Trophoblast cell (in vitro differentiated cells and primary cell): ENCODE measurements at regions not wholly inside any gene's neighbourhood (a gene's known extent, or its start where the extent isn't known, plus 50 kb on each side); places are given as distances from the start of the nearest gene placed in this dataset.
A peak's percentile ranks its signal among the peaks of the same experiment; 100 is the strongest.

Source experiments
- DNase-seq, 2 donors: peaks; one replicate each; pipeline ENCODE4 v3.0.0-alpha.2; 2016
- H2AFZ ChIP-seq: 2 replicates; pipeline ENCODE4 v1.6.1; 2013; ENCODE audit warnings: low read length, moderate library complexity, mild to moderate bottlenecking; ENCODE audit not compliant: insufficient read depth, poor library complexity
- H2AK5ac ChIP-seq: 2 replicates; pipeline ENCODE4 v1.6.1; 2013; ENCODE audit warnings: mild to moderate bottlenecking, low read length
- H2BK120ac ChIP-seq: 2 replicates; pipeline ENCODE4 v1.6.1; 2013; ENCODE audit warnings: low read length, mild to moderate bottlenecking, moderate library complexity; ENCODE audit not compliant: insufficient read depth, poor library complexity
- H2BK12ac ChIP-seq: 2 replicates; pipeline ENCODE4 v1.6.1; 2013; ENCODE audit warnings: mild to moderate bottlenecking, low read length, moderate library complexity
- H2BK5ac ChIP-seq: 2 replicates; pipeline ENCODE4 v1.6.1; 2013; ENCODE audit warnings: low read length, low read depth, moderate library complexity, mild to moderate bottlenecking; ENCODE audit not compliant: poor library complexity
- H3K14ac ChIP-seq: 2 replicates; pipeline ENCODE4 v1.6.1; 2013; ENCODE audit warnings: mild to moderate bottlenecking, low read length
- H3K18ac ChIP-seq: 2 replicates; pipeline ENCODE4 v1.6.1; 2013; ENCODE audit warnings: mild to moderate bottlenecking, low read length
- H3K23ac ChIP-seq: 2 replicates; pipeline ENCODE4 v1.6.1; 2013; ENCODE audit warnings: low read length
- H3K27ac ChIP-seq: 2 replicates; pipeline ENCODE4 v1.5.1; 2013; ENCODE audit warnings: low read depth, mild to moderate bottlenecking, inconsistent platforms, low read length, moderate library complexity
- H3K27me3 ChIP-seq: 2 replicates; pipeline ENCODE4 v1.6.1; 2013; ENCODE audit warnings: inconsistent platforms, mild to moderate bottlenecking, low read length, moderate library complexity; ENCODE audit not compliant: insufficient read depth
- H3K36me3 ChIP-seq, 2 experiments: 1 replicate in 1 of 2; 2 replicates in 1 of 2; pipeline ENCODE4 v1.6.1; 2013; ENCODE audit warnings: low read length in 2 of 2, mild to moderate bottlenecking in 2 of 2, moderate library complexity in 1 of 2; ENCODE audit not compliant: insufficient read depth in 2 of 2, control insufficient read depth in 1 of 2
- H3K4ac ChIP-seq: 2 replicates; pipeline ENCODE4 v1.6.1; 2013; ENCODE audit warnings: low read depth, mild to moderate bottlenecking, low read length, moderate library complexity
- H3K4me1 ChIP-seq, 2 experiments: 1 replicate in 1 of 2; 2 replicates in 1 of 2; pipeline ENCODE4 v1.6.1; 2013; ENCODE audit warnings: low read length in 2 of 2, mild to moderate bottlenecking in 2 of 2, moderate library complexity in 1 of 2; ENCODE audit not compliant: insufficient read depth in 2 of 2, control insufficient read depth in 1 of 2
- H3K4me2 ChIP-seq: 2 replicates; pipeline ENCODE4 v1.6.1; 2013; ENCODE audit warnings: inconsistent platforms, mild to moderate bottlenecking, low read length, moderate library complexity
- H3K4me3 ChIP-seq: 2 replicates; pipeline ENCODE4 v1.5.1; 2013; ENCODE audit warnings: mild to moderate bottlenecking, low read depth, low read length, inconsistent platforms
- H3K79me1 ChIP-seq: one replicate; pipeline ENCODE4 v1.6.1; 2013; ENCODE audit warnings: low read length
- H3K79me2 ChIP-seq: 2 replicates; pipeline ENCODE4 v1.6.1; 2013; ENCODE audit warnings: low read length, mild to moderate bottlenecking; ENCODE audit not compliant: control insufficient read depth, insufficient read depth, poor library complexity
- H3K9ac ChIP-seq: 2 replicates; pipeline ENCODE4 v1.6.1; 2013; ENCODE audit warnings: mild to moderate bottlenecking, low read length
- H3K9me3 ChIP-seq: 2 replicates; pipeline ENCODE4 v1.6.1; 2013; ENCODE audit warnings: low read depth, mild to moderate bottlenecking, control low read depth, inconsistent platforms, low read length; ENCODE audit not compliant: insufficient read depth
- H4K12ac ChIP-seq: 2 replicates; pipeline ENCODE4 v1.6.1; 2013; ENCODE audit warnings: low read depth, mild to moderate bottlenecking, low read length, moderate library complexity
- H4K8ac ChIP-seq: 2 replicates; pipeline ENCODE4 v1.6.1; 2013; ENCODE audit warnings: low read depth, mild to moderate bottlenecking, low read length, moderate library complexity
- H4K91ac ChIP-seq: one replicate; pipeline ENCODE4 v1.6.1; 2013; ENCODE audit warnings: low read depth, mild to moderate bottlenecking, low read length, moderate library complexity
- WGBS: extraction: QIAGEN DNeasy Blood & Tissue Kit; methylation state at CpG from one replicate; pipeline ENCODE4 v1.1.7; 2013; ENCODE audit warnings: missing lambda C conversion rate; ENCODE audit not compliant: insufficient read length, insufficient coverage; ENCODE audit errors: extremely low coverage; 5-methylcytosine and 5-hydroxymethylcytosine counted together

- peaks cover 16% of the 10 kb centered on the region for H3K79me1 ChIP-seq
- H2AFZ ChIP-seq: no peak overlapping the region
- H4K91ac ChIP-seq: no peak overlapping the region
- H3K4me3 ChIP-seq: no peak overlapping the region
- H2AK5ac ChIP-seq: no peak overlapping the region
- no peak overlapping the region for H3K9ac ChIP-seq
- H3K27me3 ChIP-seq: no peaks in the 10 kb centered on the region
- H4K12ac ChIP-seq: no peak overlapping the region
- no peak overlapping the region for H4K8ac ChIP-seq
- no peak overlapping the region for H3K14ac ChIP-seq
- H2BK120ac ChIP-seq: no peak overlapping the region
- no peak overlapping the region for H3K4ac ChIP-seq
- peaks cover 21 to 33% of the 10 kb centered on the region in 2 experiments for H3K4me1 ChIP-seq
- H2BK5ac ChIP-seq: no peak overlapping the region
- no peak overlapping the region for H2BK12ac ChIP-seq
- H3K9me3 ChIP-seq: no peaks in the 10 kb centered on the region
- peak overlapping the region; percentile 90 for H3K27ac ChIP-seq
- DNase-seq: peak; percentile 95 to 98
- H3K36me3 ChIP-seq: no peaks in the 10 kb centered on the region
- H3K18ac ChIP-seq: no peak overlapping the region
- no CpG with 5 or more reads among the region's 2 CpGs for WGBS
- H3K79me2 ChIP-seq: peaks cover 2% of the 10 kb centered on the region
- H3K4me2 ChIP-seq: no peak overlapping the region
- no peak overlapping the region for H3K23ac ChIP-seq
Measured at GRCh38 chr1:232529747-232530146, 100.2 kb downstream of the SIPA1L2 start.

GRCh38 chr1:232528472-232529089, 101.4 kb downstream of the SIPA1L2 start:
- H3K4me3 ChIP-seq: no peak overlapping the region
- no peak overlapping the region for H2BK120ac ChIP-seq
- peaks cover 14% of the 10 kb centered on the region for H3K79me1 ChIP-seq
- H3K4ac ChIP-seq: peak overlapping the region; percentile 24
- H2AK5ac ChIP-seq: peak overlapping the region; percentile 27
- peak overlapping the region; percentile 93 for H3K18ac ChIP-seq
- peak overlapping the region; percentile 4 for H3K14ac ChIP-seq
- no peaks in the 10 kb centered on the region for H3K9me3 ChIP-seq
- no peak overlapping the region for H4K12ac ChIP-seq
- no peak overlapping the region for H2BK5ac ChIP-seq
- H3K23ac ChIP-seq: no peak overlapping the region
- peaks cover 19 to 33% of the 10 kb centered on the region in 2 experiments for H3K4me1 ChIP-seq
- H3K79me2 ChIP-seq: no peaks in the 10 kb centered on the region
- H3K27me3 ChIP-seq: no peaks in the 10 kb centered on the region
- no peak overlapping the region for H3K4me2 ChIP-seq
- H2AFZ ChIP-seq: no peak overlapping the region
- peak overlapping the region; percentile 7 for H3K27ac ChIP-seq
- 100% methylated on average over 1 of the region's 2 CpGs for WGBS
- H4K8ac ChIP-seq: peak overlapping the region; percentile 61
- peak overlapping the region; percentile 88 for H2BK12ac ChIP-seq
- peak overlapping the region; percentile 89 for H4K91ac ChIP-seq
- no peak for DNase-seq
- no peak overlapping the region for H3K9ac ChIP-seq
- no peaks in the 10 kb centered on the region for H3K36me3 ChIP-seq

- H2BK12ac ChIP-seq: no peak overlapping the region
Measured at GRCh38 chr1:232524056-232524455, 105.9 kb downstream of the SIPA1L2 start.

GRCh38 chr1:232522189-232522588, 107.7 kb downstream of the SIPA1L2 start:
- DNase-seq: no peak
- no peaks in the 10 kb centered on the region for H3K27me3 ChIP-seq
- H2AK5ac ChIP-seq: no peak overlapping the region
- no peak overlapping the region for H3K4me2 ChIP-seq
- H4K91ac ChIP-seq: no peak overlapping the region
- H3K9me3 ChIP-seq: no peaks in the 10 kb centered on the region
- H3K79me1 ChIP-seq: no peaks in the 10 kb centered on the region
- no peak overlapping the region for H3K4me3 ChIP-seq
- no peak overlapping the region for H3K23ac ChIP-seq
- H3K18ac ChIP-seq: no peak overlapping the region
- H2BK12ac ChIP-seq: no peak overlapping the region
- H2BK120ac ChIP-seq: no peak overlapping the region
- peaks cover 3 to 6% of the 10 kb centered on the region in 2 experiments for H3K4me1 ChIP-seq
- no peak overlapping the region for H3K27ac ChIP-seq
- no peak overlapping the region for H4K12ac ChIP-seq
- H3K4ac ChIP-seq: no peak overlapping the region
- H4K8ac ChIP-seq: no peak overlapping the region
- H2AFZ ChIP-seq: no peak overlapping the region
- H3K14ac ChIP-seq: no peak overlapping the region
- H3K79me2 ChIP-seq: no peaks in the 10 kb centered on the region
- H2BK5ac ChIP-seq: no peak overlapping the region
- no peak overlapping the region for H3K9ac ChIP-seq
- H3K36me3 ChIP-seq: no peaks in the 10 kb centered on the region
- WGBS: no CpG with 5 or more reads among the region's 1 CpG

More at GRCh38 chr1:232524056-232524455, 105.9 kb downstream of the SIPA1L2 start:
- no CpG with 5 or more reads among the region's 2 CpGs for WGBS
- H2AK5ac ChIP-seq: no peak overlapping the region
- H4K8ac ChIP-seq: no peak overlapping the region
- no peak overlapping the region for H2BK5ac ChIP-seq
- H3K9ac ChIP-seq: no peak overlapping the region
- peaks cover 7 to 10% of the 10 kb centered on the region in 2 experiments for H3K4me1 ChIP-seq
- no peak overlapping the region for H3K4me3 ChIP-seq
- no peak overlapping the region for H2AFZ ChIP-seq
- no peak overlapping the region for H4K12ac ChIP-seq
- H3K9me3 ChIP-seq: no peaks in the 10 kb centered on the region
- no peak for DNase-seq
- H2BK120ac ChIP-seq: no peak overlapping the region
- no peak overlapping the region for H4K91ac ChIP-seq
- H3K79me1 ChIP-seq: peaks cover 3% of the 10 kb centered on the region
- H3K27me3 ChIP-seq: no peaks in the 10 kb centered on the region
- no peak overlapping the region for H3K27ac ChIP-seq
- no peaks in the 10 kb centered on the region for H3K36me3 ChIP-seq
- no peak overlapping the region for H3K23ac ChIP-seq
- H3K4me2 ChIP-seq: no peak overlapping the region
- H3K4ac ChIP-seq: no peak overlapping the region
- no peak overlapping the region for H3K14ac ChIP-seq
- no peaks in the 10 kb centered on the region for H3K79me2 ChIP-seq
- H3K18ac ChIP-seq: peak overlapping the region; percentile 91
